GM21526 (cell line): ENCODE measurements at regions not wholly inside any gene's neighbourhood (a gene's known extent, or its start where the extent isn't known, plus 50 kb on each side); places are given as distances from the start of the nearest gene placed in this dataset.

Experiments
- ATAC-seq: cut with Tn5 transposase; IDR thresholded peaks from one replicate; pipeline ENCODE4 v1.9.1; 2021; ENCODE audit warnings: moderate library complexity; ENCODE audit not compliant: unreplicated experiment, low FRiP score

GRCh38 chr20:22260506-22260905 is 323.9 kb downstream of the FOXA2 start:
- ATAC-seq: no peak

- ATAC-seq: no peak
These were observed 326.5 kb downstream of the FOXA2 start for GRCh38 chr20:22257912-22258311.

- ATAC-seq: no peak
These were observed 336.2 kb downstream of the FOXA2 start for GRCh38 chr20:22248051-22248667.

GRCh38 chr20:22245139-22245538 is 339.2 kb downstream of the FOXA2 start:
- ATAC-seq: no peak

GRCh38 chr20:22243067-22243466 is 341.3 kb downstream of the FOXA2 start:
- ATAC-seq: no peak

GRCh38 chr20:22241609-22242008 is 342.8 kb downstream of the FOXA2 start:
- no peak for ATAC-seq

- ATAC-seq: no peak
These were observed 351.4 kb downstream of the FOXA2 start for GRCh38 chr20:22232923-22233322.

- no peak for ATAC-seq
These were observed 351.9 kb downstream of the FOXA2 start for GRCh38 chr20:22232473-22232872.

GRCh38 chr20:22226849-22227700 is 357.3 kb downstream of the FOXA2 start:
- ATAC-seq: no peak

GRCh38 chr20:22223236-22223635 is 361.1 kb downstream of the FOXA2 start:
- no peak for ATAC-seq

- no peak for ATAC-seq
These were observed 366.5 kb downstream of the FOXA2 start for GRCh38 chr20:22217712-22218352.

- no peak for ATAC-seq
These were observed 367.4 kb downstream of the FOXA2 start for GRCh38 chr20:22216984-22217383.

- ATAC-seq: no peak
These were observed 370.1 kb downstream of the FOXA2 start for GRCh38 chr20:22214296-22214695.

GRCh38 chr20:22213271-22213670 is 371.1 kb downstream of the FOXA2 start:
- no peak for ATAC-seq

- ATAC-seq: no peak
These were observed 377.1 kb downstream of the FOXA2 start for GRCh38 chr20:22207280-22207679.

- no peak for ATAC-seq
These were observed 379.6 kb downstream of the FOXA2 start for GRCh38 chr20:22204801-22205200.

- no peak for ATAC-seq
These were observed 402.2 kb downstream of the FOXA2 start for GRCh38 chr20:22182148-22182547.

GRCh38 chr20:22180244-22180643 is 404.1 kb downstream of the FOXA2 start:
- no peak for ATAC-seq

- ATAC-seq: no peak
These were observed 424.2 kb downstream of the FOXA2 start for GRCh38 chr20:22160101-22160652.

- no peak for ATAC-seq
These were observed 425.1 kb downstream of the FOXA2 start for GRCh38 chr20:22159276-22159675.

GRCh38 chr20:22127587-22127986 is 422.1 kb downstream of the PAX1 start:
- no peak for ATAC-seq
